Gastrocnemius medialis (tissue), 4 donors: ENCODE measurements at regions not wholly inside any gene's neighbourhood (a gene's known extent, or its start where the extent isn't known, plus 50 kb on each side); places are given as distances from the start of the nearest gene placed in this dataset.
"Not testable (repeated sequence)": the region's sequence is repeated elsewhere in the genome, so short reads cannot be mapped to it uniquely, and the experiment has no call there.

Experiments used
- POLR2A ChIP-seq, 2 donors: fragments of 450-650 bp; IDR thresholded peaks; one replicate each; pipeline ENCODE4 v1.6.1; 2017; ENCODE audit warnings: antibody characterized with exemption in 2 of 2, mild to moderate bottlenecking in 2 of 2, moderate library complexity in 2 of 2
- TF ChIP-seq, protein P1 (sequence below), 5 experiments: fragments of 450-650 bp in 3 of 5; fragments of 200-600 bp in 2 of 5; sonication (generic) in 2 of 5; IDR thresholded peaks in 4 of 5; conservative IDR thresholded peaks in 1 of 5; 1 replicate in 4 of 5; 2 replicates in 1 of 5; pipeline ENCODE4 v1.5.1; 2016 to 2019; ENCODE audit warnings: antibody characterized with exemption in 5 of 5, mild to moderate bottlenecking in 3 of 5, moderate library complexity in 3 of 5

- TF ChIP-seq, protein P1, sequence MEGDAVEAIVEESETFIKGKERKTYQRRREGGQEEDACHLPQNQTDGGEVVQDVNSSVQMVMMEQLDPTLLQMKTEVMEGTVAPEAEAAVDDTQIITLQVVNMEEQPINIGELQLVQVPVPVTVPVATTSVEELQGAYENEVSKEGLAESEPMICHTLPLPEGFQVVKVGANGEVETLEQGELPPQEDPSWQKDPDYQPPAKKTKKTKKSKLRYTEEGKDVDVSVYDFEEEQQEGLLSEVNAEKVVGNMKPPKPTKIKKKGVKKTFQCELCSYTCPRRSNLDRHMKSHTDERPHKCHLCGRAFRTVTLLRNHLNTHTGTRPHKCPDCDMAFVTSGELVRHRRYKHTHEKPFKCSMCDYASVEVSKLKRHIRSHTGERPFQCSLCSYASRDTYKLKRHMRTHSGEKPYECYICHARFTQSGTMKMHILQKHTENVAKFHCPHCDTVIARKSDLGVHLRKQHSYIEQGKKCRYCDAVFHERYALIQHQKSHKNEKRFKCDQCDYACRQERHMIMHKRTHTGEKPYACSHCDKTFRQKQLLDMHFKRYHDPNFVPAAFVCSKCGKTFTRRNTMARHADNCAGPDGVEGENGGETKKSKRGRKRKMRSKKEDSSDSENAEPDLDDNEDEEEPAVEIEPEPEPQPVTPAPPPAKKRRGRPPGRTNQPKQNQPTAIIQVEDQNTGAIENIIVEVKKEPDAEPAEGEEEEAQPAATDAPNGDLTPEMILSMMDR (IDR thresholded peaks at IDR 0.05 in 4 of 5, conservative IDR thresholded peaks at IDR 0.05 in 1 of 5): not testable (repeated sequence)
- not testable (repeated sequence) for TF ChIP-seq POLR2A (IDR thresholded peaks at IDR 0.05)
Observed at GRCh38 chr7:51389216-51389812, 72.7 kb upstream of the COBL start.
